Smooth muscle cell (in vitro differentiated cells): ENCODE measurements at regions not wholly inside any gene's neighbourhood (a gene's known extent, or its start where the extent isn't known, plus 50 kb on each side); places are given as distances from the start of the nearest gene placed in this dataset.

Experiments
- DNase-seq: peaks from one replicate; lab custom pipeline; 2025; ENCODE audit not compliant: unreplicated experiment; lab: John Stamatoyannopoulos, UW
- H2AFZ ChIP-seq: fragments of 200-600 bp; sonication (generic); 2 replicates; pipeline ENCODE4 v1.6.0; 2016; ENCODE audit warnings: antibody characterized with exemption, low read depth, mild to moderate bottlenecking
- H3F3A ChIP-seq: fragments of 200-600 bp; sonication (generic); 2 replicates; pipeline ENCODE4 v1.6.0; 2017; ENCODE audit warnings: antibody characterized with exemption, low read depth
- H3K27ac ChIP-seq: fragments of 200-600 bp; sonication (generic); 2 replicates; pipeline ENCODE4 v1.5.1; 2016; ENCODE audit warnings: low read depth, mild to moderate bottlenecking
- H3K27me3 ChIP-seq: fragments of 200-600 bp; sonication (generic); 2 replicates; pipeline ENCODE4 v1.6.1; 2016; ENCODE audit warnings: low read depth, mild to moderate bottlenecking
- H3K36me3 ChIP-seq: fragments of 200-600 bp; sonication (generic); 2 replicates; pipeline ENCODE4 v1.5.1; 2016; ENCODE audit warnings: low read depth
- H3K4me1 ChIP-seq: fragments of 200-600 bp; sonication (generic); 2 replicates; pipeline ENCODE4 v1.5.1; 2016; ENCODE audit warnings: low read depth
- H3K4me2 ChIP-seq: fragments of 200-600 bp; sonication (generic); 2 replicates; pipeline ENCODE4 v1.6.0; 2016; ENCODE audit warnings: mild to moderate bottlenecking
- H3K4me3 ChIP-seq: fragments of 200-600 bp; sonication (generic); 2 replicates; pipeline ENCODE4 v1.5.1; 2016; ENCODE audit warnings: mild to moderate bottlenecking
- H3K79me2 ChIP-seq: fragments of 200-600 bp; sonication (generic); 2 replicates; pipeline ENCODE4 v1.6.0; 2016; ENCODE audit warnings: low read depth, mild to moderate bottlenecking
- H3K9ac ChIP-seq: fragments of 200-600 bp; sonication (generic); 2 replicates; pipeline ENCODE4 v1.6.0; 2016; ENCODE audit warnings: low read depth
- H3K9me3 ChIP-seq: fragments of 200-600 bp; sonication (generic); replicated peaks from 2 replicates; pipeline ENCODE4 v1.5.1; 2016; ENCODE audit warnings: low read depth
- H4K20me1 ChIP-seq: fragments of 200-600 bp; sonication (generic); 2 replicates; pipeline ENCODE4 v1.6.0; 2016; ENCODE audit warnings: low read depth
- CTCF ChIP-seq: fragments of 200-600 bp; sonication (generic); IDR thresholded peaks from 2 replicates; pipeline ENCODE4 v1.5.1; 2017; ENCODE audit warnings: borderline replicate concordance, mild to moderate bottlenecking, antibody characterized with exemption; ENCODE audit not compliant: insufficient read depth, poor library complexity, severe bottlenecking
- WGBS: methylation state at CpG from one replicate; pipeline ENCODE4 v1.1.7; 2016; ENCODE audit warnings: low lambda C conversion rate; 5-methylcytosine and 5-hydroxymethylcytosine counted together

DNA sequence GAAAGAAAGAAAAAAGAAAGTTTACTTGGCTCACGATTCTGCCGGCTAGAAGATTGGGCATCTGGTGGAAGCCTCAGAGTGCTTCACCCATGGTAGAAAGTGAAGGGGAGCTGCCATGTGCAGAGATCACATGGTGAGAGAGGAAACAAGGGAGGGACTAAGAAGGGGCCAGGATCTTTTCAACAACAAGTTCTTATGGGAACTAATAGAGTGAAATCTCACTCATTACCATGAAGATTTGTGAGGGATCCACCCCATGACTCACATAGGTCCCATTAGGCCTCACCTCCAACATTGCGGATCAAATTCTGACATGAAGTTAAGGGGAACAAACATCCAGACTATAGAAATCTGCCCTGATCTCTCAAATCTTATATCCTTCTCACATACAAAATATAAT lies 61.3 kb upstream of the UGT8 start:
- 96% methylated on average over 3 of the region's 3 CpGs for WGBS
- Histone ChIP-seq H2AFZ (no peak overlapping the region), H3K4me2 (no peak overlapping the region), H3K79me2 (no peaks in the 10 kb centered on the region), H3K4me1 (peaks cover 4% of the 10 kb centered on the region), H3K9ac (no peak overlapping the region), H3K36me3 (no peaks in the 10 kb centered on the region), H3F3A (no peaks in the 10 kb centered on the region), H3K27me3 (no peaks in the 10 kb centered on the region), H3K9me3 (no peaks in the 10 kb centered on the region), H4K20me1 (no peaks in the 10 kb centered on the region), H3K4me3 (no peak overlapping the region), H3K27ac (no peak overlapping the region)
- TF ChIP-seq CTCF = no peak
- no peak for DNase-seq

GRCh38 chr4:114538012-114538617 lies 60.5 kb upstream of the UGT8 start:
- Histone ChIP-seq H3K36me3 (no peaks in the 10 kb centered on the region), H3K4me1 (peaks cover 4% of the 10 kb centered on the region), H3K9me3 (no peaks in the 10 kb centered on the region), H3K27ac (no peak overlapping the region), H3K4me3 (no peak overlapping the region), H2AFZ (no peak overlapping the region), H4K20me1 (no peaks in the 10 kb centered on the region), H3K27me3 (no peaks in the 10 kb centered on the region), H3K9ac (no peak overlapping the region), H3K79me2 (no peaks in the 10 kb centered on the region), H3K4me2 (no peak overlapping the region), H3F3A (no peaks in the 10 kb centered on the region)
- no peak for DNase-seq
- 94% methylated on average over 5 of the region's 5 CpGs for WGBS
- TF ChIP-seq CTCF = no peak

DNA sequence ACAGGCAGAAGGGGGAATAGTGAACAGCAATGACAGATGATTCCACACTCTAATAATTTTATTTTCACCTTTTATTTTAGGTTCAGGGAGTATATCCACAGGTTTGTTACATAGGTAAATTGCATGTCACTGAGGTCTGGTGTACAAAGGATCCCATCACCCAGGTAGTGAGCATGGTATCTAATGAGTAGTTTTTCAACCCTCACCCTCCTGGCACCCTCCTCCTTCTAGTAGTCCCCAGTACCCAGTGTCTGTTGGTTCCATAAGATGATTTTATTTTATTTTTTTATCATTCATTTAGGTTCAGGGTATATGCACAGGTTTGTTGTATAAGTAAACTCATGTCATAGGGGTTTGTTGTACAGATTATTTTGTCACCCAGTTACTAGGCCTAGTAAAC lies 58.6 kb upstream of the UGT8 start:
- no peaks in the 10 kb centered on the region for H3K27me3 ChIP-seq
- no peak overlapping the region for H3K4me2 ChIP-seq
- peaks cover 4% of the 10 kb centered on the region for H3K4me1 ChIP-seq
- DNase-seq = no peak
- H2AFZ ChIP-seq = no peak overlapping the region
- no peak overlapping the region for H3K27ac ChIP-seq
- H3K4me3 ChIP-seq = no peak overlapping the region
- no peaks in the 10 kb centered on the region for H3K79me2 ChIP-seq
- H3K9ac ChIP-seq = no peak overlapping the region
- H3F3A ChIP-seq = no peaks in the 10 kb centered on the region
- TF ChIP-seq CTCF = no peak
- no peaks in the 10 kb centered on the region for H3K9me3 ChIP-seq
- H4K20me1 ChIP-seq = no peaks in the 10 kb centered on the region
- no peaks in the 10 kb centered on the region for H3K36me3 ChIP-seq

DNA sequence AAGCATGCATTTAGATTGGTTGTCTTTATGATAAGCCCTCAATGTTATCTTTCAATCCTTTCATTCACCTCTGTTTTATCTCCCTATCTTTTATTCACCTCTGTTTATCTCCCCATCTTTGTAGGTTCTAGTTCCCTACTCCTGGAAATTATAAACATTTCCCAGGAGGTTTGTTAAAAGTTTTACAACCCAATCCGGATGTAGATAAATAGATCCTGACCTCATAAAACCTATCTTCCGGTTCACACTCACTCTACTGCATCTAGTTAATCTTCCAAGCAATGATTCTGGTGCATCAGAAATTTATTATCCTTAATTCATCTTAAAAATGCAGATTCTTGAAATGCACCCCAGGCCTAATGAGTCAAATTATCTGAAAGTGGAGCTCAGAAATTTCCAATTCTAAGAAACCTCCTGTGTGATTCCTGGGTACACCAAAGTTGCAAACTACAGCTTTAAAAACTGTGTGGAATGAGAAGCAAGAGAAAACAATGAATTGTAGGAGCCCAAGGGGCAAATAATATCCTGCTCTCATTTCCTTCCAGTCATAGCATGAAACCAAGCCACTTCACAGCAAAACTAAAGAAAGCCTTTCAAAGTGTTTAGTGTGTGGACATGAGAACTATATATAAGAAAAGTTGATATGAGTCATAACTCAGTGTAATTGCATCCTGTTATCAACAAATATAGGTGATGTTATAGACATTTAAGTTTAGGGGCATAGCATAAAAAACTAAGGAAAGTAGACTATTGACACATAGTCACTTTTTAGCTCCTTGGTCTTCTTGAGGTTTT lies 51.1 kb upstream of the UGT8 start:
- H3F3A ChIP-seq = no peaks in the 10 kb centered on the region
- H2AFZ ChIP-seq = no peak overlapping the region

More for the DNA sequence above, 51.1 kb upstream of the UGT8 start:
- no peaks in the 10 kb centered on the region for H3K9me3 ChIP-seq
- H3K9ac ChIP-seq = no peak overlapping the region
- H3K36me3 ChIP-seq = no peaks in the 10 kb centered on the region
- no peaks in the 10 kb centered on the region for H3K27me3 ChIP-seq
- H3K27ac ChIP-seq = no peak overlapping the region
- no peaks in the 10 kb centered on the region for H3K4me1 ChIP-seq
- no peak for DNase-seq
- H3K4me3 ChIP-seq = no peak overlapping the region
- H4K20me1 ChIP-seq = no peaks in the 10 kb centered on the region
- no peaks in the 10 kb centered on the region for H3K79me2 ChIP-seq
- no peak overlapping the region for H3K4me2 ChIP-seq
- 80% methylated on average over 2 of the region's 2 CpGs for whole genome bisulfite sequencing
- TF ChIP-seq CTCF = no peak
